Endothelial cell of umbilical vein (primary cell): ENCODE measurements at regions not wholly inside any gene's neighbourhood (a gene's known extent, or its start where the extent isn't known, plus 50 kb on each side); places are given as distances from the start of the nearest gene placed in this dataset.

Experiments used
- BruUV-seq: library from RNA; stranded (reverse); fragments of 400-500 nt; replicated peaks from 2 replicates; lab custom pipeline; 2021; lab: Mats Ljungman, UMichigan
- CTCF ChIA-PET: fragments of 300-600, 350-600 bp; sonication (Branson Sonifier 250); formaldehyde crosslinking; loops from one replicate; lab custom pipeline; 2021; ENCODE audit warnings: antibody characterized with exemption, inconsistent platforms; lab: Charles Lee
- POLR2A ChIA-PET: fragments of 300-600, 350-600 bp; sonication (Branson Sonifier 250); formaldehyde crosslinking; loops from one replicate; lab custom pipeline; 2021; ENCODE audit warnings: antibody characterized with exemption, inconsistent platforms; lab: Charles Lee
- DNase-seq: peaks from one replicate; pipeline ENCODE4 v3.0.0-alpha.2; 2011; ENCODE audit warnings: low read depth, low spot score
- FAIRE-seq: peaks from 2 replicates; lab custom pipeline; 2011; peaks lifted over from hg19 to GRCh38; lab: Jason Lieb, UNC
- H2AFZ ChIP-seq: 2 replicates; pipeline ENCODE4 v1.6.0; 2012; ENCODE audit warnings: low read depth, low read length, control low read depth, inconsistent platforms
- H3K27ac ChIP-seq: 2 replicates; pipeline ENCODE4 v1.5.1; 2011; ENCODE audit warnings: low read depth, mild to moderate bottlenecking, control low read depth, low read length, moderate library complexity; ENCODE audit not compliant: insufficient read depth
- H3K27me3 ChIP-seq, 2 experiments: 2 replicates each; pipeline versions ENCODE4 v1.6.0 to v1.6.1; 2011; ENCODE audit warnings: low read length in 2 of 2, mixed read lengths in 1 of 2; ENCODE audit not compliant: control insufficient read depth in 2 of 2, insufficient read depth in 2 of 2
- H3K36me3 ChIP-seq, 2 experiments: 2 replicates in 1 of 2; 3 replicates in 1 of 2; pipeline ENCODE4 v1.5.1; 2011; ENCODE audit warnings: low read length in 2 of 2, mild to moderate bottlenecking in 1 of 2, moderate library complexity in 1 of 2; ENCODE audit not compliant: control insufficient read depth in 2 of 2, insufficient read depth in 2 of 2; ENCODE audit errors: extremely low read depth in 1 of 2
- H3K4me1 ChIP-seq: 3 replicates; pipeline ENCODE4 v1.5.1; 2011; ENCODE audit warnings: mild to moderate bottlenecking, low read length; ENCODE audit not compliant: control insufficient read depth, insufficient read depth; ENCODE audit errors: extremely low read depth
- H3K4me2 ChIP-seq: 2 replicates; pipeline ENCODE4 v1.6.1; 2011; ENCODE audit warnings: low read length, control low read depth, mixed read lengths; ENCODE audit not compliant: insufficient read depth
- H3K4me3 ChIP-seq, 3 experiments: fragments of 200-600 bp in 1 of 3; sonication (generic), shearing (Covaris generic) in 1 of 3; replicated peaks in 1 of 3; 2 replicates each; pipeline ENCODE4 v1.5.1; 2011 to 2016; ENCODE audit warnings: control low read depth in 3 of 3, low read length in 3 of 3, mild to moderate bottlenecking in 2 of 3, inconsistent platforms in 1 of 3, low read depth in 1 of 3, moderate library complexity in 1 of 3; ENCODE audit not compliant: insufficient read depth in 1 of 3
- H3K79me2 ChIP-seq: 2 replicates; pipeline ENCODE4 v1.6.0; 2012; ENCODE audit warnings: low read length, inconsistent platforms; ENCODE audit not compliant: control insufficient read depth, insufficient read depth
- H3K9ac ChIP-seq: replicated peaks from 2 replicates; pipeline ENCODE3; 2011; ENCODE audit warnings: low read length, control low read depth; ENCODE audit not compliant: insufficient read depth; ENCODE audit errors: extremely low read depth
- H3K9me1 ChIP-seq: replicated peaks from 3 replicates; pipeline ENCODE4 v1.6.0; 2011; ENCODE audit warnings: mild to moderate bottlenecking, low read length; ENCODE audit not compliant: control insufficient read depth, insufficient read depth; ENCODE audit errors: extremely low read depth
- H3K9me3 ChIP-seq: replicated peaks from 2 replicates; pipeline ENCODE4 v1.5.1; 2012; ENCODE audit warnings: low read length, inconsistent platforms; ENCODE audit not compliant: control insufficient read depth, insufficient read depth
- H4K20me1 ChIP-seq: replicated peaks from 2 replicates; pipeline ENCODE3; 2011; ENCODE audit warnings: mild to moderate bottlenecking, low read length; ENCODE audit not compliant: control insufficient read depth, insufficient read depth; ENCODE audit errors: extremely low read depth
- EZH2 ChIP-seq: IDR thresholded peaks from 2 replicates; pipeline ENCODE4 v1.6.1; 2012; ENCODE audit warnings: borderline replicate concordance, low read depth, mild to moderate bottlenecking, moderate library complexity, low read length, inconsistent platforms; ENCODE audit not compliant: severe bottlenecking
- FOS ChIP-seq: IDR thresholded peaks from 2 replicates; pipeline ENCODE4 v1.6.1; 2011; ENCODE audit warnings: mild to moderate bottlenecking, low read length, moderate library complexity, borderline replicate concordance; ENCODE audit not compliant: insufficient read depth
- GATA2 ChIP-seq: IDR thresholded peaks from 2 replicates; pipeline ENCODE4 v1.7.0; 2011; ENCODE audit warnings: low read depth, mild to moderate bottlenecking, moderate library complexity, mixed read lengths, low read length; ENCODE audit not compliant: insufficient read length, insufficient read depth
- JUN ChIP-seq: IDR thresholded peaks from 2 replicates; pipeline ENCODE4 v1.6.1; 2011; ENCODE audit warnings: borderline replicate concordance, low read depth; ENCODE audit not compliant: insufficient read length, insufficient read depth
- MYC ChIP-seq: IDR thresholded peaks from one replicate; pipeline ENCODE4 v1.6.1; 2011; ENCODE audit warnings: mild to moderate bottlenecking, low read depth, low read length
- POLR2A ChIP-seq: IDR thresholded peaks from 2 replicates; pipeline ENCODE4 v1.6.1; 2012; ENCODE audit warnings: low read depth, mild to moderate bottlenecking, control low read depth, low read length
- POLR2AphosphoS5 ChIP-seq: IDR thresholded peaks from 2 replicates; pipeline ENCODE4 v1.6.1; 2012; ENCODE audit warnings: low read depth, mild to moderate bottlenecking, control low read depth, low read length, moderate library complexity; ENCODE audit not compliant: insufficient read depth
- dilution Hi-C: fragments of 300-500 bp; cut with MboI; formaldehyde crosslinking; loops from one replicate; pipeline ENCODE4 v1.15.0; 2019; ENCODE audit warnings: low sequenced_read_pairs; ENCODE audit not compliant: extremely low pct_ligation_motif_present
- intact Hi-C: fragments of 100-400 bp; cut with micrococcal nuclease; formaldehyde crosslinking; loops from one replicate; pipeline ENCODE4 v1.10.0; 2022
- TF ChIP-seq, protein P1 (sequence below), 2 donors: IDR thresholded peaks; 1 replicate in 1 of 2; 2 replicates in 1 of 2; pipeline ENCODE4 v1.5.1; 2011; ENCODE audit warnings: low read length in 2 of 2, mild to moderate bottlenecking in 2 of 2, moderate library complexity in 2 of 2, control low read depth in 1 of 2, inconsistent platforms in 1 of 2, low read depth in 1 of 2; ENCODE audit not compliant: insufficient read depth in 1 of 2; ENCODE audit errors: extremely low read depth in 1 of 2
- TF ChIP-seq, protein P2 (sequence below): IDR thresholded peaks from 2 replicates; pipeline ENCODE4 v1.6.1; 2011; ENCODE audit not compliant: insufficient read depth, insufficient read length

DNA sequence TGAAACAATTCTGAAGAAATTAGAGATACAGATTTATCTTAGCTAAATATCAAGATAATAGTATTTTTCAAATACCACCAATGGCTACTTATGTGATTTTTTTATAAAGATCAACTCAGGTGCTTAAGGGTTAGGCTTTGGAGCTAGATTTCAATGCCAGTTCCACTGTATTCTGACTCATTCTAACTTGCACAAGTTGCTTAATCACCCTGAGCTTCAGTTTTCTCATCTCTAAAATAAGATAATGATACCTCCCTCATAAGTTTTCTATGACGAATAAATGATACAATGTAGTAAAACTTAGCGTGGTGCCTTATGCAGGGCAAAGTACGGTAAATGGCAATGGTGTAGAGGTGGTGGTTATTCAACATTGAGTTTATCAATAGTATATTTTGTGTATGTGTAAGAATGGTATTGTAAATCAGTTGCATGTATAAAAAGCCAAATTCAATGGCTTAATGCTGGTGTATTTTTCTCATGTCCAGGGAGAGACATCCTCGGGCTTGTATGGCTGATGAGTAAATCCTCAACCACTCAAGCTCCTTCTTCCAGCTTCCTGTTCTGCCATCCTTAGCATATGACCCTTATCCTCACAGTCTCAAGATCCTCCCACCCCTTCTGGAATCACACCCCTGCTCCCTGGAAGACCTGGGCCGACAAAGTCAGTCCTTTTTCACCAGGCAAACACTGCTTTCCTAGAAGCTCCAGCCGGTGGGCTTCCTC is 505.9 kb upstream of the CFAP20DC start:
- CTCF ChIA-PET: no interaction called here
- Histone ChIP-seq H2AFZ (no peak overlapping the region), H3K4me2 (no peak overlapping the region), H3K79me2 (no peaks in the 10 kb centered on the region), H3K27me3 (no peaks in the 10 kb centered on the region), H3K9me3 (peaks cover 1% of the 10 kb centered on the region), H3K9ac (no peak overlapping the region), H3K9me1 (no peaks in the 10 kb centered on the region), H4K20me1 (no peaks in the 10 kb centered on the region), H3K4me1 (no peaks in the 10 kb centered on the region), H3K27ac (no peak overlapping the region), H3K36me3 (no peaks in the 10 kb centered on the region), H3K4me3 (no peak overlapping the region)
- DNase-seq (no peak), FAIRE-seq (no peak)
- POLR2A ChIA-PET: no interaction called here
- intact Hi-C loops (no loop called here), dilution Hi-C loops (no loop called here)
- TF ChIP-seq, protein P1, sequence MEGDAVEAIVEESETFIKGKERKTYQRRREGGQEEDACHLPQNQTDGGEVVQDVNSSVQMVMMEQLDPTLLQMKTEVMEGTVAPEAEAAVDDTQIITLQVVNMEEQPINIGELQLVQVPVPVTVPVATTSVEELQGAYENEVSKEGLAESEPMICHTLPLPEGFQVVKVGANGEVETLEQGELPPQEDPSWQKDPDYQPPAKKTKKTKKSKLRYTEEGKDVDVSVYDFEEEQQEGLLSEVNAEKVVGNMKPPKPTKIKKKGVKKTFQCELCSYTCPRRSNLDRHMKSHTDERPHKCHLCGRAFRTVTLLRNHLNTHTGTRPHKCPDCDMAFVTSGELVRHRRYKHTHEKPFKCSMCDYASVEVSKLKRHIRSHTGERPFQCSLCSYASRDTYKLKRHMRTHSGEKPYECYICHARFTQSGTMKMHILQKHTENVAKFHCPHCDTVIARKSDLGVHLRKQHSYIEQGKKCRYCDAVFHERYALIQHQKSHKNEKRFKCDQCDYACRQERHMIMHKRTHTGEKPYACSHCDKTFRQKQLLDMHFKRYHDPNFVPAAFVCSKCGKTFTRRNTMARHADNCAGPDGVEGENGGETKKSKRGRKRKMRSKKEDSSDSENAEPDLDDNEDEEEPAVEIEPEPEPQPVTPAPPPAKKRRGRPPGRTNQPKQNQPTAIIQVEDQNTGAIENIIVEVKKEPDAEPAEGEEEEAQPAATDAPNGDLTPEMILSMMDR (IDR thresholded peaks at IDR 0.05; ENCODE audit: extremely low read depth in 1 of 2, insufficient read depth in 1 of 2, low read depth in 1 of 2, low read length in 2 of 2): no peak
- TF ChIP-seq, protein P2, sequence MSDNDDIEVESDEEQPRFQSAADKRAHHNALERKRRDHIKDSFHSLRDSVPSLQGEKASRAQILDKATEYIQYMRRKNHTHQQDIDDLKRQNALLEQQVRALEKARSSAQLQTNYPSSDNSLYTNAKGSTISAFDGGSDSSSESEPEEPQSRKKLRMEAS: no peak
- TF ChIP-seq FOS (no peak), JUN (no peak), MYC (no peak), EZH2 (no peak), POLR2A (no peak), GATA2 (no peak), POLR2AphosphoS5 (no peak)
- no TSS peak for BruUV-seq
